ENCODE measurements at regions not wholly inside any gene's neighbourhood (a gene's known extent, or its start where the extent isn't known, plus 50 kb on each side); places are given as distances from the start of the nearest gene placed in this dataset.
"Not testable (repeated sequence)": the region's sequence is repeated elsewhere in the genome, so short reads cannot be mapped to it uniquely, and the experiment has no call there.

DNA sequence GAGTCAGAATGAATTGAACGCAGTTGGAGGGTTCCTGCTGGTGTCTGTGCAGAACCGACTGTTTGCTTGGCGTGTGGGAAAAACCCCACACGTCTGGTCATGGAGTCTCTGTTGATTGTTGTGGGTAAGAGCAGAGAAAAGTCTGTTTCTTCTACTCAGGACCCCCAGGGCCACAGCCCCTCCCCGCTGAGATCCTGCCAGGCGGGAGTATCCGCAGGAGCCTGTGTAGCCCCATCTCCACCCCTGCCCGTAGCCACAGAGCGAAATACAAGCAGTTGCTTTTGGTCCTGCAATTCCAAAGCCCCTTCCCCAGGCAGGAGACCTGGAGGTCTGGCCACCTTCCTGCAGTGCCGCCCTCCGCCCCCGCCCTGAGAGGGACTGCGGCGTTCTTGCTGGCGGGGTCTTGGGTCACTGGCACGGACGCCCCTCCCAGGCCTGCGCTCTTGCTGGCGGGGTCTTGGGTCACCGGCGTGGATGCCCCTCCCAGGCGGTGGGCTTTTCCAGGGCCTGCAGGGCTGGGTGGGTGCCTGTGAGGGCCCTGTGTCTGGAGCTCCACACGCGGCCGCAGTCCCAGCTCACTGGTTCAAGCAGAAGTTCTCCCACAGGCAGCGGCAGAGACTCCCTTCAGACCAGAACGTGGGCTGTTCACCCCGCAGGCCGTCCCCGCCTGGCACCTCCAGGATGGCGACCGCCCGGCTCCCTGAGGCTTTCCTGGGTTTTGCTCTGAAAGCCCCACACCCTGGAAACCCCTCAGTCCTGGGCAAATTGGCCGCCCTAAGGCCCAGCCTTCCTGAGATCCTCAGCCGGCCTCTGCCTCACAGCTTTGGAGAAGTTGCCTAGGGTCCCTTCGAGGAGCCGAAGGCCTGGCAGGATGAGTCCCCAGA is 76.0 kb upstream of the CTDP1 start:
- WGBS (ENCODE audit: insufficient coverage): 94% methylated on average over 37 of the region's 37 CpGs
- H3K27me3 Mint-ChIP-seq (ENCODE audit: low read depth in 2 of 2): peaks cover 6 to 12% of the 10 kb centered on the region in 2 donors

GRCh38 chr18:79604205-79604912 is 75.2 kb upstream of the CTDP1 start:
- H3K4me1 ChIP-seq (ENCODE audit: control insufficient read depth, insufficient read depth, low read length): no peaks in the 10 kb centered on the region
- H3K36me3 ChIP-seq (ENCODE audit: control insufficient read depth, insufficient read depth, low read length): no peaks in the 10 kb centered on the region
- H3K4me3 Mint-ChIP-seq: no peak overlapping the region
- no peaks in the 10 kb centered on the region for H3K27me3 ChIP-seq (ENCODE audit: control insufficient read depth, insufficient read depth, low read length)
- no peak for DNase-seq
- TF ChIP-seq, protein P1, sequence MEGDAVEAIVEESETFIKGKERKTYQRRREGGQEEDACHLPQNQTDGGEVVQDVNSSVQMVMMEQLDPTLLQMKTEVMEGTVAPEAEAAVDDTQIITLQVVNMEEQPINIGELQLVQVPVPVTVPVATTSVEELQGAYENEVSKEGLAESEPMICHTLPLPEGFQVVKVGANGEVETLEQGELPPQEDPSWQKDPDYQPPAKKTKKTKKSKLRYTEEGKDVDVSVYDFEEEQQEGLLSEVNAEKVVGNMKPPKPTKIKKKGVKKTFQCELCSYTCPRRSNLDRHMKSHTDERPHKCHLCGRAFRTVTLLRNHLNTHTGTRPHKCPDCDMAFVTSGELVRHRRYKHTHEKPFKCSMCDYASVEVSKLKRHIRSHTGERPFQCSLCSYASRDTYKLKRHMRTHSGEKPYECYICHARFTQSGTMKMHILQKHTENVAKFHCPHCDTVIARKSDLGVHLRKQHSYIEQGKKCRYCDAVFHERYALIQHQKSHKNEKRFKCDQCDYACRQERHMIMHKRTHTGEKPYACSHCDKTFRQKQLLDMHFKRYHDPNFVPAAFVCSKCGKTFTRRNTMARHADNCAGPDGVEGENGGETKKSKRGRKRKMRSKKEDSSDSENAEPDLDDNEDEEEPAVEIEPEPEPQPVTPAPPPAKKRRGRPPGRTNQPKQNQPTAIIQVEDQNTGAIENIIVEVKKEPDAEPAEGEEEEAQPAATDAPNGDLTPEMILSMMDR (IDR thresholded peaks at IDR 0.05): no peak
- H3K27ac Mint-ChIP-seq: no peak overlapping the region
- no peaks in the 10 kb centered on the region for H3K9me3 ChIP-seq (ENCODE audit: control insufficient read depth, insufficient read depth, low read length)
- H3K27ac ChIP-seq (ENCODE audit: low read length): no peak overlapping the region
- H3K9me3 Mint-ChIP-seq: no peaks in the 10 kb centered on the region
- peaks cover 8 to 12% of the 10 kb centered on the region in 2 donors for H3K27me3 Mint-ChIP-seq (ENCODE audit: low read depth in 2 of 2)
- intact Hi-C loops (cut with micrococcal nuclease): no loop called here
- H3K4me1 Mint-ChIP-seq: no peaks in the 10 kb centered on the region
- peak in 1 of 3 donors; percentile 11 for ATAC-seq
- no peaks in the 10 kb centered on the region for H3K36me3 Mint-ChIP-seq
- WGBS (ENCODE audit: insufficient coverage): 91% methylated on average over 20 of the region's 20 CpGs
- no peak overlapping the region for H3K4me3 ChIP-seq (ENCODE audit: low read length)

More for the DNA sequence above, 76.0 kb upstream of the CTDP1 start:
- intact Hi-C loops (cut with micrococcal nuclease): no loop called here
- Histone ChIP-seq H3K27me3 (ENCODE audit: control insufficient read depth, insufficient read depth, low read length) (no peaks in the 10 kb centered on the region), H3K9me3 (ENCODE audit: control insufficient read depth, insufficient read depth, low read length) (no peaks in the 10 kb centered on the region), H3K36me3 (ENCODE audit: control insufficient read depth, insufficient read depth, low read length) (no peaks in the 10 kb centered on the region), H3K4me3 (ENCODE audit: low read length) (no peak overlapping the region), H3K4me1 (ENCODE audit: control insufficient read depth, insufficient read depth, low read length) (no peaks in the 10 kb centered on the region), H3K27ac (ENCODE audit: low read length) (no peak overlapping the region)
- no peaks in the 10 kb centered on the region for H3K4me1 Mint-ChIP-seq
- H3K36me3 Mint-ChIP-seq: no peaks in the 10 kb centered on the region
- TF ChIP-seq, protein P1 (IDR thresholded peaks at IDR 0.05): no peak
- ATAC-seq: no peak
- DNase-seq: no peak
- no peak overlapping the region for H3K4me3 Mint-ChIP-seq
- no peaks in the 10 kb centered on the region for H3K9me3 Mint-ChIP-seq
- no peak overlapping the region for H3K27ac Mint-ChIP-seq

DNA sequence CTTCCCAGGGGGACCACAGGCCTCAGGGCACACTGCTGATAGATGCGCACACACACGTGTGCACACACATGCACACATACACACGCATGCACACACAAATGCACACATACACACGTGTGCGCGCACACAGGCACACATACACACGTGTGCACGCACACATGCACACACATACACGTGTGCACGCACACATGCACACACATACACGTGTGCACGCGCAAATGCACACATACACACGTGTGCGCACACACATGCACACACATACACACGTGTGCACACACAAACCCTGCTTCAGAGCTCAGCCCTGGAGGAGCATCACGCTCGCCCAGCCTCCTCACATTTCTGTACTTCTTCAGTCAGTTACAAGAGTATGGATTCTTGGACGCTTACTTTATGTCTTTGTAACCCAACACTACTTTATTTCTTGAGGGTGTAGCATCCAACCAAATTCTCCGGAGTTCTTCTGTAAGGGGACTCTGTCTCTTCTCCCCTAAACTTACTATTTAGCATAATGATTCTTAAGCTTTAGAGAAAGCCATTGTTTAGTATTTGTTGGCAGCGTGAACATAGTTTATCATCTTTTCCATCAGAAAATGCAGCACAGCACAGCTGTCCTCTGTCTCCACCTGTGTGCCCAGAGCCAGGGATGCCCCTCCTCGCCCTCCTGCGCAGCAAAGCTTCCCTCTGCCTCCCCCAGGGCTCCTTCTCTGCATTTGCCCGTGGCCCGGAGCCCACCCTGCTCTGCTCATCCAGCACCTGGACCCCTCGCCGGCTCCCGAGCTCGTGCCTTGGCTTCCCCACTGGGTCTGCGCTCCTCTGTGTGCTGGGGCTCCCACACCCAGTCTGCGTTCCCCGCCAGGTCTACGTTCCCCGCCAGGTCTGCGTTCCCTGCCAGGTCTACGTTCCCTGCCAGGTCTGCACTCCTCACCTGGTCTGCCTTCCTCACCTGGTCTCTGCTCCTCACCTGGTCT is 74.4 kb upstream of the CTDP1 start:
- TF ChIP-seq, protein P1 (IDR thresholded peaks at IDR 0.05): no peak
- no peaks in the 10 kb centered on the region for H3K4me1 Mint-ChIP-seq
- H3K27me3 Mint-ChIP-seq (ENCODE audit: low read depth in 2 of 2): peaks cover 8 to 12% of the 10 kb centered on the region in 2 donors
- Histone ChIP-seq H3K27me3 (ENCODE audit: control insufficient read depth, insufficient read depth, low read length) (no peaks in the 10 kb centered on the region), H3K4me3 (ENCODE audit: low read length) (no peak overlapping the region), H3K9me3 (ENCODE audit: control insufficient read depth, insufficient read depth, low read length) (no peaks in the 10 kb centered on the region), H3K36me3 (ENCODE audit: control insufficient read depth, insufficient read depth, low read length) (no peaks in the 10 kb centered on the region), H3K4me1 (ENCODE audit: control insufficient read depth, insufficient read depth, low read length) (no peaks in the 10 kb centered on the region), H3K27ac (ENCODE audit: low read length) (no peak overlapping the region)
- 96% methylated on average over 35 of the region's 36 CpGs for WGBS (ENCODE audit: insufficient coverage)
- no peaks in the 10 kb centered on the region for H3K9me3 Mint-ChIP-seq
- no peaks in the 10 kb centered on the region for H3K36me3 Mint-ChIP-seq
- DNase-seq (no peak), ATAC-seq (peak in 1 of 3 donors; percentile 14)
- intact Hi-C loops (cut with micrococcal nuclease): no loop called here
- no peak overlapping the region for H3K4me3 Mint-ChIP-seq
- H3K27ac Mint-ChIP-seq: no peak overlapping the region

DNA sequence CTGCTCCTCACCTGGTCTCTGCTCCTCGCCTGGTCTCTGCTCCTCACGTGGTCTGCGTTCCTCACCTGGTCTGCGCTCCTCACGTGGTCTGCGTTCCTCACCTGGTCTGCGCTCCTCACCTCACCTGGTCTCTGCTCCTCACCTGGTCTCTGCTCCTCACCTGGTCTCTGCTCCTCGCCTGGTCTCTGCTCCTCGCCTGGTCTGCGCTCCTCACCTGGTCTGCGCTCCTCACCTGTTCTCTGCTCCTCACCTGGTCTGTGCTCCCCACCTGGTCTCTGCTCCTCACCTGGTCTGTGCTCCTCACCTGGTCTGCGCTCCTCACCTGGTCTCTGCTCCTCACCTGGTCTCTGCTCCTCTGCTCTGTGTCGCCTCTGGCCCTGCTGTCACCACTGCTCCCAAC is 73.5 kb upstream of the CTDP1 start:
- H3K4me3 Mint-ChIP-seq; H3K36me3 ChIP-seq (ENCODE audit: control insufficient read depth, insufficient read depth, low read length); H3K27ac ChIP-seq (ENCODE audit: low read length); H3K4me3 ChIP-seq (ENCODE audit: low read length); H3K4me1 Mint-ChIP-seq; H3K27me3 Mint-ChIP-seq (ENCODE audit: low read depth in 2 of 2); H3K27me3 ChIP-seq (ENCODE audit: control insufficient read depth, insufficient read depth, low read length); H3K4me1 ChIP-seq (ENCODE audit: control insufficient read depth, insufficient read depth, low read length); H3K36me3 Mint-ChIP-seq; intact Hi-C loops (cut with micrococcal nuclease); DNase-seq; ATAC-seq; H3K9me3 ChIP-seq (ENCODE audit: control insufficient read depth, insufficient read depth, low read length); H3K27ac Mint-ChIP-seq; H3K9me3 Mint-ChIP-seq: not testable (repeated sequence)
- WGBS (ENCODE audit: insufficient coverage): 95% methylated on average over 13 of the region's 13 CpGs

All from natural killer cell (primary cell).